NCI-H1105 treated with DMSO at 0.1 percent for 48 hours (cell line): ENCODE measurements at regions not wholly inside any gene's neighbourhood (a gene's known extent, or its start where the extent isn't known, plus 50 kb on each side); places are given as distances from the start of the nearest gene placed in this dataset.

ENCODE experiments used
- DNase-seq: peaks from one replicate; lab custom pipeline; 2025; lab: John Stamatoyannopoulos, UW

- DNase-seq, result no peak
Measured at GRCh38 chr4:30783751-30784150, 63.6 kb downstream of the PCDH7 start.

GRCh38 chr4:30789219-30789671, 69.1 kb downstream of the PCDH7 start:
- DNase-seq, result no peak

GRCh38 chr4:30790123-30790522, 70.0 kb downstream of the PCDH7 start:
- no peak for DNase-seq

- DNase-seq, result no peak
Measured at GRCh38 chr4:30790998-30791397, 70.8 kb downstream of the PCDH7 start.

GRCh38 chr4:30792601-30793000, 72.4 kb downstream of the PCDH7 start:
- DNase-seq, result no peak

- no peak for DNase-seq
Measured at GRCh38 chr4:30801876-30802275, 81.7 kb downstream of the PCDH7 start.

- no peak for DNase-seq
Measured at GRCh38 chr4:30802622-30803323, 82.6 kb downstream of the PCDH7 start.

- DNase-seq, result no peak
Measured at GRCh38 chr4:30808276-30808675, 88.1 kb downstream of the PCDH7 start.

GRCh38 chr4:30811296-30811695, 91.1 kb downstream of the PCDH7 start:
- no peak for DNase-seq

GRCh38 chr4:30815685-30816084, 95.5 kb downstream of the PCDH7 start:
- no peak for DNase-seq

- no peak for DNase-seq
Measured at GRCh38 chr4:30817447-30817846, 97.3 kb downstream of the PCDH7 start.

- DNase-seq, result no peak
Measured at GRCh38 chr4:30818541-30818940, 98.4 kb downstream of the PCDH7 start.

- no peak for DNase-seq
Measured at GRCh38 chr4:30821275-30821674, 101.1 kb downstream of the PCDH7 start.

- DNase-seq, result no peak
Measured at GRCh38 chr4:30821859-30822612, 101.9 kb downstream of the PCDH7 start.

- no peak for DNase-seq
Measured at GRCh38 chr4:30822911-30823551, 102.9 kb downstream of the PCDH7 start.

GRCh38 chr4:30825008-30825770, 105.0 kb downstream of the PCDH7 start:
- DNase-seq, result no peak

- no peak for DNase-seq
Measured at GRCh38 chr4:30828264-30828926, 108.2 kb downstream of the PCDH7 start.

- DNase-seq, result no peak
Measured at GRCh38 chr4:30832639-30833038, 112.5 kb downstream of the PCDH7 start.

- DNase-seq, result no peak
Measured at GRCh38 chr4:30833206-30833605, 113.0 kb downstream of the PCDH7 start.

- DNase-seq, result no peak
Measured at GRCh38 chr4:30835044-30835443, 114.9 kb downstream of the PCDH7 start.

- DNase-seq, result no peak
Measured at GRCh38 chr4:30836231-30836630, 116.1 kb downstream of the PCDH7 start.

GRCh38 chr4:30837131-30837539, 117.0 kb downstream of the PCDH7 start:
- DNase-seq, result no peak
